Mesothelial cell of epicardium (in vitro differentiated cells): ENCODE measurements at regions not wholly inside any gene's neighbourhood (a gene's known extent, or its start where the extent isn't known, plus 50 kb on each side); places are given as distances from the start of the nearest gene placed in this dataset.

Experiments
- DNase-seq, 2 experiments: peaks; one replicate each; pipeline ENCODE4 v3.0.0; 2021; ENCODE audit warnings: low spot score in 2 of 2; ENCODE audit not compliant: unreplicated experiment in 2 of 2
- H3K27ac Mint-ChIP-seq: 2 replicates; pipeline ENCODE4 v1.8.0; 2021; ENCODE audit warnings: mixed read lengths
- H3K27me3 Mint-ChIP-seq: 2 replicates; pipeline ENCODE4 v1.8.0; 2021; ENCODE audit warnings: low read depth, mixed read lengths
- H3K36me3 Mint-ChIP-seq: 2 replicates; pipeline ENCODE4 v1.8.0; 2021; ENCODE audit warnings: mixed read lengths
- H3K4me1 Mint-ChIP-seq: 2 replicates; pipeline ENCODE4 v1.8.0; 2021; ENCODE audit warnings: mixed read lengths
- H3K4me3 Mint-ChIP-seq: 2 replicates; pipeline ENCODE4 v1.8.0; 2021; ENCODE audit warnings: mild to moderate bottlenecking, moderate library complexity, mixed read lengths
- H3K9me3 Mint-ChIP-seq: 2 replicates; pipeline ENCODE4 v1.8.0; 2021; ENCODE audit warnings: mixed read lengths
- TF ChIP-seq, protein P1 (sequence below): fragments of 200-600 bp; sonication (generic); IDR thresholded peaks from one replicate; pipeline ENCODE4 v1.5.0; 2021; ENCODE audit warnings: antibody characterized with exemption; ENCODE audit not compliant: unreplicated experiment

DNA sequence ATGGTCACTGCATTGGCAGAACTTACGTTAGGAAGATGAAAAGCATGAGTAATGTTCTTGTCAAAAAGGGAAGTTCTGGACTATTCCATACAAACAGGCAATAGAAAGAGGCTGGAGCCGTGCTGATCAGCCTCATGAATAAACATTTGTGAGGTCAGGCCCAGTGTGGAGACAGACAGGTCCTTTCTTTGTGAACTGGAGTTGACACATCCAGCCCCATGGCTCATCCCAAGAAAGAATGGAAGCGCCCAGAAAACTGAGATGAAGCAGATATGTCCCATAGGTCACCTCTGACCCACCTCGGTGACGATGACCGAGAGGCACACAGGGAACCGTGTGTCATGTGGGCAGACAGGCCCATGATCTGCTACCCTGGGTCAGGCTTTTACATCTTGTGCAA, 276.0 kb upstream of the SGK1 start:
- Mint-ChIP-seq H3K9me3 (no peaks in the 10 kb centered on the region), H3K36me3 (no peaks in the 10 kb centered on the region), H3K27ac (no peak overlapping the region), H3K4me1 (peaks cover 16% of the 10 kb centered on the region), H3K4me3 (no peak overlapping the region), H3K27me3 (peaks cover 3% of the 10 kb centered on the region)
- DNase-seq, result no peak
- TF ChIP-seq, protein P1, sequence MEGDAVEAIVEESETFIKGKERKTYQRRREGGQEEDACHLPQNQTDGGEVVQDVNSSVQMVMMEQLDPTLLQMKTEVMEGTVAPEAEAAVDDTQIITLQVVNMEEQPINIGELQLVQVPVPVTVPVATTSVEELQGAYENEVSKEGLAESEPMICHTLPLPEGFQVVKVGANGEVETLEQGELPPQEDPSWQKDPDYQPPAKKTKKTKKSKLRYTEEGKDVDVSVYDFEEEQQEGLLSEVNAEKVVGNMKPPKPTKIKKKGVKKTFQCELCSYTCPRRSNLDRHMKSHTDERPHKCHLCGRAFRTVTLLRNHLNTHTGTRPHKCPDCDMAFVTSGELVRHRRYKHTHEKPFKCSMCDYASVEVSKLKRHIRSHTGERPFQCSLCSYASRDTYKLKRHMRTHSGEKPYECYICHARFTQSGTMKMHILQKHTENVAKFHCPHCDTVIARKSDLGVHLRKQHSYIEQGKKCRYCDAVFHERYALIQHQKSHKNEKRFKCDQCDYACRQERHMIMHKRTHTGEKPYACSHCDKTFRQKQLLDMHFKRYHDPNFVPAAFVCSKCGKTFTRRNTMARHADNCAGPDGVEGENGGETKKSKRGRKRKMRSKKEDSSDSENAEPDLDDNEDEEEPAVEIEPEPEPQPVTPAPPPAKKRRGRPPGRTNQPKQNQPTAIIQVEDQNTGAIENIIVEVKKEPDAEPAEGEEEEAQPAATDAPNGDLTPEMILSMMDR, result no peak

DNA sequence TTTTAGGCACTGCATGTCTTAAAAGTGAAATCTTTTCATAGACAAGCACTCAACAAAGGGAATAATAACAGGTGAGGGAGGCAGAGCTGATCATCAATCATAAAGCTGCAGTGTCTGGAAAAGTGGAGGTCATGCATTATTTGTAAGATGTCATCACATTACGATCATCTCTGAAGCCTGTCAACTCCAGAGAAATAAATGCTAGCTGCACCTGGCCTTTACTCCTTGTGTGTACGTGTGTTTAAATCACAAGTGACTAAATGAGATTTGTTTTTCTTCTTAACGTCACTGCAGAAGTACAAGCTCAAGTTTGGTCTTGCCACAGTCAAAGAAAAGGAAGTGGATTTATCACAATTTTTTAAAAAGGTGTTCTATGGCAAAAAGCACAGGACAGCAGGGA, 275.5 kb upstream of the SGK1 start:
- no peak overlapping the region for H3K27ac Mint-ChIP-seq
- H3K36me3 Mint-ChIP-seq, result no peaks in the 10 kb centered on the region
- TF ChIP-seq, protein P1, result no peak
- H3K27me3 Mint-ChIP-seq, result peaks cover 5% of the 10 kb centered on the region
- no peak for DNase-seq
- peaks cover 16% of the 10 kb centered on the region for H3K4me1 Mint-ChIP-seq
- H3K9me3 Mint-ChIP-seq, result no peaks in the 10 kb centered on the region
- H3K4me3 Mint-ChIP-seq, result no peak overlapping the region

DNA sequence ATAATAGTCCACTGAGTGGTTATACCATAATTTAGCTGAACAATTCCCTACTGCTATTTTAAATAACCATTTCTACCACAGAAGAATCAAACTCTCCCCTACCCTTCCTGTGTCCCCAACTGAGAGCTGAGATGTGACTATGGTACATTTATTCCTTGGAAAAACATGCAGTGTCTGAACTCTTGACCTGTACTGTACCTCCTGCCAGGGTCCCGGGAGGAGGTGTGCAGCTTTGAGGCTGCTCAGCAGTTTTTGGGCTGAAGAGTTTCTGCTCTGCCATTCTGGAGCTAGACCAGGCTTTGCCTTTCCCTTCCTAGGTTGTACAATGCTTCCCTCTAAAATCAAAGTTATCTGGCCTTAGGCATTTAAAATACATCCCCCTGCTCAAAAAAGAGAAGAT, 275.1 kb upstream of the SGK1 start:
- Mint-ChIP-seq H3K36me3 (no peaks in the 10 kb centered on the region), H3K27me3 (peaks cover 5% of the 10 kb centered on the region), H3K4me1 (peaks cover 16% of the 10 kb centered on the region), H3K4me3 (no peak overlapping the region), H3K27ac (no peak overlapping the region), H3K9me3 (no peaks in the 10 kb centered on the region)
- no peak for DNase-seq
- TF ChIP-seq, protein P1, result no peak

DNA sequence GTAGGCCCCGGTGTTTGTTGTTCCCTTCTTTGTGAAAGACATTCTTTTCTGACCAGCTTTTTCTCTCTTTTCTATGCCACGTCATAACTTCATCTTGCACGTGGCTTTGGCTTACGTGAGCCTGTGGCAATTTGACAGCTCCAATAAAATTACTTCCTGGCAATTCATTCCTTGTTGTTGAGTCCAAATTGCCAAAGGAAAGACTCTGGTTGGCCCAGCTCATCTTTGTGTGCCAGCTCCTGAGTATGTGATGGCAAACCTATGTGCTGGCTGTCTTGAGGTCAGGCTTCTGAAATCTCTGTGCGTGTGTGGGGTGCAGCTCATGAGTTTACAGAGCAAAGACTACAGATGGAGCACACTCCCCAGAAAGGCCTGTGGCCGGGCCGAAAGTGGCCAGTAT, 272.5 kb upstream of the SGK1 start:
- Mint-ChIP-seq H3K36me3 (no peaks in the 10 kb centered on the region), H3K27me3 (peaks cover 4% of the 10 kb centered on the region), H3K27ac (no peak overlapping the region), H3K4me1 (peaks cover 18% of the 10 kb centered on the region), H3K4me3 (no peak overlapping the region), H3K9me3 (no peaks in the 10 kb centered on the region)
- TF ChIP-seq, protein P1, result no peak
- no peak for DNase-seq

DNA sequence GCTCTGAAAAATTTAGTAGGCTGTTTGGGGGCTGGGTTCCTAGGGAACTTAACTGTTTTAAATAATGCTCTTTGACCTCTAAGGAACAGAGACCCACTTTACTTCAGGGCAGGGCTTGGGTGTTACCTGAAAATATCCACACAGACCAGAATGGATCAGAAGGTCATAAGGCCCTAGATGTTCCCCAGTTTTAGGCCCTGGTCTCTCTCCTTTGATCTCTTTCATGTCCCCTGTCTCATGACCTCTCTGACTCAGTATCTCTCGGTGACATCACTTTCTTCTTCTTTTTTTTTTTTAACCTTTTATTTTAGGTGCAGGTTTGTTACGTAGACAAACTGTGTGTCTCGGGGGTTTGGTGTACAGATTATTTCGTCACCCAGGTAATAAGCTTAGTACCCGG, 272.1 kb upstream of the SGK1 start:
- no peaks in the 10 kb centered on the region for H3K36me3 Mint-ChIP-seq
- no peak for DNase-seq
- H3K27ac Mint-ChIP-seq, result no peak overlapping the region
- TF ChIP-seq, protein P1, result no peak
- H3K27me3 Mint-ChIP-seq, result peaks cover 4% of the 10 kb centered on the region
- H3K4me3 Mint-ChIP-seq, result no peak overlapping the region
- H3K9me3 Mint-ChIP-seq, result no peaks in the 10 kb centered on the region
- peaks cover 22% of the 10 kb centered on the region for H3K4me1 Mint-ChIP-seq

DNA sequence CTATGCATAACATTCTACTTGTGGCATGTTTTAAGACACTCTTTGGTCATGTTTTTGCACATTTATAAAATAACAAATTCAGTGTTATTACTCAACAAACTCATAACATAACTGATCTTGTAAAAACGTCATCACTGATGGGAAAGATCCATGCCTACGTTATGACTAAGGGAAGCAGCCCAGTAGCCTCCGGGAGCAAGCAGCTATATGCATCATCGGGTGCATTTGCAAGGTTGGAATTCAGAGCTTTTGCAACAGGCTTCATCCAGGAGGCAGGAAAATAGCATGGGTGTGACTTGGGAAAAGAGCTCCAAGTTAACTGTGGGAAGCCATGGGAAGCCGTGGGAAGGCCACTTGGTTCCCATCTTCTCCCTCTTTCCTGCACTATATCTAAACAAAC, 271.6 kb upstream of the SGK1 start:
- Mint-ChIP-seq H3K27me3 (peaks cover 4% of the 10 kb centered on the region), H3K4me1 (peaks cover 20% of the 10 kb centered on the region), H3K36me3 (no peaks in the 10 kb centered on the region), H3K27ac (no peak overlapping the region), H3K9me3 (no peaks in the 10 kb centered on the region), H3K4me3 (no peak overlapping the region)
- DNase-seq, result no peak
- TF ChIP-seq, protein P1, result no peak
